ENCODE measurements at regions not wholly inside any gene's neighbourhood (a gene's known extent, or its start where the extent isn't known, plus 50 kb on each side); places are given as distances from the start of the nearest gene placed in this dataset.

- TF ChIP-seq RFX5 (IDR thresholded peaks at IDR 0.05; ENCODE audit: low read depth, low read length) (no peak), CTCF (conservative IDR thresholded peaks at IDR 0.05; ENCODE audit: low read depth, low read length) (no peak), FOS (IDR thresholded peaks at IDR 0.05; ENCODE audit: low read depth, low read length) (no peak), RCOR1 (IDR thresholded peaks at IDR 0.05; ENCODE audit: insufficient replicate concordance, low read length) (no peak), POLR2A (IDR thresholded peaks at IDR 0.05; ENCODE audit: low read depth, low read length) (no peak), MAFK (IDR thresholded peaks at IDR 0.05; ENCODE audit: low read depth, low read length) (no peak)
Observed at GRCh38 chr10:10149899-10150298, 867.8 kb upstream of the CELF2 start.

Data from IMR-90 (cell line).